MM.1S (cell line): ENCODE measurements at regions not wholly inside any gene's neighbourhood (a gene's known extent, or its start where the extent isn't known, plus 50 kb on each side); places are given as distances from the start of the nearest gene placed in this dataset.

ENCODE experiments used
- CTCF ChIP-seq: fragments of 300-600 bp; sonication (generic); IDR thresholded peaks from 2 replicates; pipeline ENCODE4 v1.5.1; 2016; ENCODE audit warnings: antibody characterized with exemption, low read length, mixed read lengths
- EZH2phosphoT487 ChIP-seq: fragments of 300-600 bp; sonication (generic); IDR thresholded peaks from 2 replicates; pipeline ENCODE4 v1.6.1; 2018; ENCODE audit warnings: antibody characterized with exemption, low read length

GRCh38 chr14:71672596-71672995, 259.6 kb upstream of the RGS6 start:
- TF ChIP-seq CTCF (no peak), EZH2phosphoT487 (no peak)
